GM19328 (cell line): ENCODE measurements at regions not wholly inside any gene's neighbourhood (a gene's known extent, or its start where the extent isn't known, plus 50 kb on each side); places are given as distances from the start of the nearest gene placed in this dataset.

ENCODE experiments used
- ATAC-seq: cut with Tn5 transposase; IDR thresholded peaks from one replicate; pipeline ENCODE4 v1.9.1; 2021; ENCODE audit warnings: mild to moderate bottlenecking, moderate library complexity; ENCODE audit not compliant: unreplicated experiment

GRCh38 chr12:107888789-107889188 lies 114.3 kb downstream of the ASCL4 start:
- no peak for ATAC-seq

- no peak for ATAC-seq
Measured at GRCh38 chr12:107891967-107892366, 117.5 kb downstream of the ASCL4 start.

GRCh38 chr12:107894589-107894988 lies 120.1 kb downstream of the ASCL4 start:
- no peak for ATAC-seq

DNA sequence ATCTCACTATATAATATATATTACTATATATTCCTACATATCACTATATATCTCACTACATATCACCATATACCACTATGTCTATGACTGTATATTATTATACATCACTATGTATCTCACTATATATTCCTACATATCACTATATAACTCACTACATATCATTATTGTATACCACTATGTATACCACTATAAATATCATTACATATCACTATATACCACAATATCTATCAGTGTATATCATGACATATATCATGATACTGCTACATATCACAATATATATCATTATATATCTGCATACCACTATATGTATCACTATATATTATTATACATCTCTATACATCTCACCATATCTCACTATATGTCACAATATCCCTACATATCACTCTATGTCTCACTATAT lies 121.5 kb downstream of the ASCL4 start:
- no peak for ATAC-seq

DNA sequence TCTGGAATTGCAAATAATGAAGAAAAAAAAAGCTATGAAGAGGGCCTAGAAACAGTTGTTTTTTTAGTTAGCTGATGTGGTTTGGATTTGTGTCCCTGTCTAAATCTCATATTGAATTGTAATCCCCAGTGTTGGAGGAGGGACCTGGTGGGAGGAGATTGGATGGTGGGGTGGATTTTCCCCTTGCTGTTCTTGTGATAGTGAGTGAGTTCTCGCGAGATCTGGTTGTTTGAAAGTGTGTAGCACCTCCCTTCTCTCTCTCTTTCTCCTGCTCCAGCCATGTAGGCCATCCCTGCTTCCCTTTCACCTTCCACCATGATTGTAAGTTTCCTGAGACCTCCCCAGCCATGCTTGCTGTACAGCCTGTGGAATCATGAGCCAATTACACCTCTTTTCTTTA lies 126.1 kb downstream of the ASCL4 start:
- no peak for ATAC-seq

GRCh38 chr12:107903341-107904061 lies 129.0 kb downstream of the ASCL4 start:
- peak; percentile 92 for ATAC-seq

- ATAC-seq: no peak
Measured at GRCh38 chr12:107906707-107907106, 132.2 kb downstream of the ASCL4 start.

GRCh38 chr12:107912421-107913004 lies 138.0 kb downstream of the ASCL4 start:
- peak; percentile 53 for ATAC-seq

DNA sequence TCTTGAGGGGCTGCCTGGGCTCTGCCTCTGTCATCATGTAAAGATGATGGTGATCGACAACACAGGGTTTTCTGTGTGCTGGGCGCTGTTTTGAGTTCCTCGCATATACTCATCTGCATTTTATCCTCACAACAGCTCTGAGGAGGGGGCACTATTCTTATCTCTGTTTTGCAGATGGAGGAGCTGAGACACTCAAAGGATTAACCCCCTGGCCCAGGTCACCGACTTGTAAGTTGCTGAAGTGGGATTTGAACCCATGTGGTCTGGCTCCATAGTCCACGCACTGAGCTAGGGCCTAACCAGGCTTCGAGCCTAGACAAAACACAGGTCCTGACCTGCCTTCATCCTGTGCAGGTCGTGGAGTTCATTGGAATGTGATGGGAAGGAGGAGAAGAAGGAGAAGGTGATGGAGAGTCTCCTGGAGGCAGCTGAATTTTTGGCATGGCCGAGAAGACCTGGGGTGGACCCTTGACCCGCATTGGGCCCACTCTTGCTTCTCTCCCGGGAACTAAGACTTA lies 140.0 kb downstream of the ASCL4 start:
- ATAC-seq: no peak

DNA sequence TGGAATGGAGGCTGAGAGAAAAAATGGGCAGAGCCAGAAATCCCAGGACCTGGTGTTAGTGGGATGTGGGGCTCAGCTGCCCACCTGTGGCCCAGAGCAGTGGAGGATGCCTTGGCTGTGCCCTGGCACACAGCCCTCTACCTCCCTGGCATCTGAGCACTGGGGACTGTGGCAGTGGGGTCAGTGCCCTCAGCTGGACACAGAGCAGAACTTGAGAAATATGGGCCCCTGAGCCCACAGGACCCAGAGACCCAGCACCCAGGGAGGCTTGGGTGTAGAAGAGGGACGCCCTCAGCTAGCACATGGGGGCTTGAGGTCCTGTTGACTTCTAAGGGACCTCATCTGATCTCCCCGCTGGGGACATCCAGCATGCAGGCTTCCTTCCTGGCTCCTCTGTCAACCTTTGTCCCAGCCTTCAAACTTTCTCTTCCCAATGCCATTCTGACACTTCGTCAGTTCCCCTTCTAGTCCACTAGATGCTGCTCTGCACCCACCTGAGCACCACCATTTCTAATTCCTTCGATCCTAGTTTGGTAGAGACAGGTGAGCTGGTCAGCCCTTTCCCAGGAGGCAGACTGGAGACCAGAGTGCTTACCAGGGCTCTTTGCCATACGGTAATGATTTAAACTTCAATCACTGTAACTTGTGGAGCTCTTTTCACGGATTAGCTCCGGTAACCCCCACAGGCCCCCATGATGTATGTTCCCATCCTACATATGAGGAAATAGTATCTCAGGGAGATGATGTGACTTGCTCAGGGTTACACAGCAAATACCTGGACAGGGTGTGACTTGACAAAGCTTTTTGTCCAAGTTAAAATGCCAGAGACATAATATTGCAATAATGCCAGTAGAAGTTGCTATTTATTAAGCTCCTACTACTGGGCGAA lies 143.7 kb downstream of the ASCL4 start:
- ATAC-seq: no peak

- ATAC-seq: no peak
Measured at GRCh38 chr12:107921062-107921461, 146.6 kb downstream of the ASCL4 start.

DNA sequence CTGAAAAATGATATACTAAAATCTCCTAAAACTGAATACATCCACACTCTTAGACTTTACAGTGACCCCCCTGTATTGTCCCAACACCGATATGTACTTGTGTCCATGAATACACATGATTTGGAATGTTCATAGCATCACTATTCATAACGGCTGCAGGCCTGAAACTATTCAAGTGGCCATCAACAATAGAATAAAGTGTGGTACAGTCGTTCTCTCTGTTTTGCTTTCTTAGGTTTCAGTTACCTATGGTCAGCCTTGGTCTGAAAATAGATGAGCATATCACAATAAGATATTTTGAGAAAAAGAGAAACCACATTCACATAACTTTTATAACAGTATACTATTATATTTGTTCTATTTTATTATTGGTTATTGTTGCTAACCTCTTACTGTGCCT lies 150.6 kb downstream of the ASCL4 start:
- no peak for ATAC-seq

- ATAC-seq: no peak
Measured at GRCh38 chr12:107929436-107929835, 154.9 kb downstream of the ASCL4 start.

GRCh38 chr12:107931761-107932160 lies 157.3 kb downstream of the ASCL4 start:
- ATAC-seq: no peak

- ATAC-seq: no peak
Measured at GRCh38 chr12:107938446-107938845, 163.9 kb downstream of the ASCL4 start.

DNA sequence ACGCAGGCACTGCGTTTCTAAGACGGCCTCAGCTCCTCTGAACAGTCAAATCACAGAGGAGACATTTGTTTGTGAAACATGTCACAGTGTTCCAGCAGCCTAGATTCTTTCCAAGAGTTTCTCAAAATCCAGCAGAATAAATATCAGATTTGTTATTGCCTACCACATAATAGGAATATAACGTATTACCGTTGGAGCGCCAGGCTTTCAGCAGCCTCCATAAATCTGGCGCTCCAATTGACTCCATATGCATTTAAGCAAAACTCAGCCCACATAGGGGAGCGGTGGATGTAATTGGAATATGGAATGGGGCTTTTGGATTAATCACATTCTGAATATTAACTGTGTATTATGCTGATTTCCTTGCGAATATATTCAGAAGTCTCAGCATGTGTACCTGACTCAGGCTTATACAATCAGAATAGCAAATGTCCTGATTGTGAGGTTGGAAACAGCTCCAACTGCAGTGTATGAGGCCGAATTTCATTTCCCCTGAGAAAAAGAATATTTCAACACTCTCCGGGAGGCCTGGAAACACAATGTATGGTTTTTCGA lies 174.0 kb downstream of the ASCL4 start:
- no peak for ATAC-seq

- ATAC-seq: no peak
Measured at GRCh38 chr12:107951024-107951423, 176.5 kb downstream of the ASCL4 start.

GRCh38 chr12:107955966-107956643 lies 173.0 kb upstream of the WSCD2 start:
- ATAC-seq: no peak

DNA sequence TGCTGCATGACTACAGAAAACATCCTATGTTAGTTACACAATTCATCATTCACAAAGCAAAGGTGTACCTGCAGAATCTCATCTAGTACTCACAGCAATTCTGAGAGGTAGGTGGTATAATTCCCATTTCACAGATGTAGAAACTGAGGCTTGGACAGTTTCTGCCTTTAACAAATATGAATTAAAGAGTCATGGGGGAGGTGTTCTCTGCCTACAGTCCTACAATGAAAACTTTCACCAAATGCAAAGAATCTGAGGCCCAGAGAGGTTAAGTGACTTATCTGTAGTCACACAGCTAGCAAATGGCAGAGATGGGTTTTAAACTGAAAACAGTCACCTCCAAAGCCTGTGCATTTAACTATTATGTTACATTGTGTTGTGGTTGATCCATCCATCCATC lies 171.6 kb upstream of the WSCD2 start:
- ATAC-seq: no peak

DNA sequence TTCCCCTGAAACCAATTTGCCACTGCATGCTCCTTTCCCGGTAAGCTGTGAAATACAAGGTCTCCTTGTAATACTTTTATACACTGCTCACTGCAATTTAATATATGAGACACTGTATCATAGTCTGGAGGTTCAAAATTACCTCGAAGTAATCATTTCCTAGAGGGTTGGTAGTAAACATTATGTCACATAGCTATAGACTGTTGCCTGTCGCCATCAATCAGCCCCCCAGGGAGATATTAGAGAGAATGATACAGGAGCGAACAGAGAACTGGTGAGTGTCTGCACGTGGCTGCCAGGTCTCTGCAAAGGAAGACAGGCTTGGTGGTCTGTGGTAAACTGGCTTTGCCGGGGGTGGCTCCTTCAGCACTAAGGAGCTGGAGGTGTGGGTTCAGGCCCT lies 165.5 kb upstream of the WSCD2 start:
- no peak for ATAC-seq

DNA sequence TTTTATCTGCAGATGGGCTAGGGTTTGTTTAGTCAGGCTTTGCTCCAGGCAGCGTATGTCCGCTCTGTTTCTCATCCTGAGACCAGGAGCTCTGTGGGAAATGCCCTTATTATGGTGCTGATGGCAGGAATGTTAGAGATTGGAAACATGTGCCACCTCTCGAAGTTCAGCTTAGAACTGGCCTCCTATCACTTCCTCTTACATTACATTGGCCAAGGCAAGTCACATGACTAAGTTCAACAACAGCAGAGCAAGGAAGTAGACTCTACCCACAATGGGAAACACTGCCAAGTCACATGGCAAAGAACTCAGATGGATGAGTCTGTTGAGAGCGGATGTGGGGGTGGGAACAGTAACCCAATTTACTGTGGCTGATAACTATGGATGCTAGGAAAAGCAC lies 161.9 kb upstream of the WSCD2 start:
- no peak for ATAC-seq
